Astrocyte (in vitro differentiated cells and primary cell): ENCODE measurements at regions not wholly inside any gene's neighbourhood (a gene's known extent, or its start where the extent isn't known, plus 50 kb on each side); places are given as distances from the start of the nearest gene placed in this dataset.
A peak's percentile ranks its signal among the peaks of the same experiment; 100 is the strongest.

Source experiments
- DNase-seq: peaks from one replicate; pipeline ENCODE4 v3.0.0-alpha.2; 2010; ENCODE audit warnings: low read depth
- FAIRE-seq: peaks from 2 replicates; lab custom pipeline; 2011; peaks lifted over from hg19 to GRCh38; lab: Jason Lieb, UNC
- H2AFZ ChIP-seq: 2 replicates; pipeline ENCODE4 v1.6.0; 2012; ENCODE audit warnings: low read depth, low read length, inconsistent platforms
- H3K27ac ChIP-seq: 2 replicates; pipeline ENCODE4 v1.5.1; 2011; ENCODE audit warnings: low read depth, low read length, inconsistent platforms
- H3K27me3 ChIP-seq: 2 replicates; pipeline ENCODE4 v1.6.0; 2011; ENCODE audit warnings: low read length, inconsistent platforms; ENCODE audit not compliant: insufficient read depth
- H3K36me3 ChIP-seq: 2 replicates; pipeline ENCODE4 v1.5.1; 2011; ENCODE audit warnings: low read length, inconsistent platforms; ENCODE audit not compliant: insufficient read depth
- H3K4me1 ChIP-seq: 2 replicates; pipeline ENCODE4 v1.5.1; 2011; ENCODE audit warnings: low read length, inconsistent platforms; ENCODE audit not compliant: insufficient read depth
- H3K4me2 ChIP-seq: 2 replicates; pipeline ENCODE4 v1.6.0; 2012; ENCODE audit warnings: low read length, inconsistent platforms
- H3K4me3 ChIP-seq: 2 replicates; pipeline ENCODE4 v1.5.1; 2011; ENCODE audit warnings: low read depth, mild to moderate bottlenecking, low read length, inconsistent platforms; ENCODE audit not compliant: insufficient read depth
- H3K79me2 ChIP-seq: 2 replicates; pipeline ENCODE4 v1.6.0; 2012; ENCODE audit warnings: mild to moderate bottlenecking, low read length, inconsistent platforms; ENCODE audit not compliant: insufficient read depth
- H3K9ac ChIP-seq: 2 replicates; pipeline ENCODE4 v1.6.0; 2012; ENCODE audit warnings: mild to moderate bottlenecking, low read length, inconsistent platforms
- H3K9me3 ChIP-seq: 2 replicates; pipeline ENCODE4 v1.5.1; 2012; ENCODE audit warnings: low read depth, mild to moderate bottlenecking, low read length, inconsistent platforms; ENCODE audit not compliant: insufficient read depth
- H4K20me1 ChIP-seq: 2 replicates; pipeline ENCODE4 v1.6.0; 2012; ENCODE audit warnings: low read length, inconsistent platforms; ENCODE audit not compliant: insufficient read depth
- H3K27ac Mint-ChIP-seq: one replicate; pipeline ENCODE4 v1.8.0; 2021; ENCODE audit warnings: mild to moderate bottlenecking, mixed read lengths; ENCODE audit not compliant: unreplicated experiment
- H3K27me3 Mint-ChIP-seq: one replicate; pipeline ENCODE4 v1.8.0; 2021; ENCODE audit warnings: low read depth, mixed read lengths; ENCODE audit not compliant: unreplicated experiment
- H3K36me3 Mint-ChIP-seq: one replicate; pipeline ENCODE4 v1.8.0; 2021; ENCODE audit warnings: low read depth, mixed read lengths; ENCODE audit not compliant: unreplicated experiment
- H3K4me1 Mint-ChIP-seq: one replicate; pipeline ENCODE4 v1.8.0; 2021; ENCODE audit warnings: low read depth, mixed read lengths; ENCODE audit not compliant: unreplicated experiment
- H3K4me3 Mint-ChIP-seq: one replicate; pipeline ENCODE4 v1.8.0; 2021; ENCODE audit warnings: mild to moderate bottlenecking, moderate library complexity, mixed read lengths; ENCODE audit not compliant: unreplicated experiment
- H3K9me3 Mint-ChIP-seq: one replicate; pipeline ENCODE4 v1.8.0; 2021; ENCODE audit warnings: mild to moderate bottlenecking, mixed read lengths; ENCODE audit not compliant: unreplicated experiment
- CTCF ChIP-seq: IDR thresholded peaks from 2 replicates; pipeline ENCODE4 v1.5.1; 2011; ENCODE audit warnings: low read depth, mild to moderate bottlenecking, inconsistent platforms, low read length, moderate library complexity; ENCODE audit not compliant: insufficient read depth
- EZH2 ChIP-seq: IDR thresholded peaks from 2 replicates; pipeline ENCODE4 v1.6.1; 2012; ENCODE audit warnings: mild to moderate bottlenecking, low read length, inconsistent platforms; ENCODE audit not compliant: insufficient read depth

DNA sequence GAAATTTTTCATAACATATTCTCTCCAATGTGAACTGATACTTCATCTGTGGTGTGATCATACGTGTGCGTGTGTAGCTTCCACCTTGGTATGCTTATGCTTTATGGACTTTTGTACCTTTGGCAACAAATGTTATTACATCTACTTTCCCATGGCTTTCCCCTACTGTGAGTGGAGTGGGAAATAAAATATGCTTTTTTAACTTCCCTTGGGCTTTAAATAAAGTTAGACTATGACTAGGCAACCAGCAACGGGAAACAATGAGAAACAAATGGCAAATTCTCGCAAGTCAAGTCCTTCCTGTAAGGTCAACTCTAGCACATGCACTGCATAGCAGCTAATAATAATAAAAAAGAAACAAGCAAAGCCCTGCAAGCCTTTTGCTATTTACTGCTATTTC lies 205.0 kb upstream of the PDE5A start:
- no peak for FAIRE-seq
- H3K4me1 Mint-ChIP-seq: peaks cover 3% of the 10 kb centered on the region
- H3K4me3 Mint-ChIP-seq: no peak overlapping the region

DNA sequence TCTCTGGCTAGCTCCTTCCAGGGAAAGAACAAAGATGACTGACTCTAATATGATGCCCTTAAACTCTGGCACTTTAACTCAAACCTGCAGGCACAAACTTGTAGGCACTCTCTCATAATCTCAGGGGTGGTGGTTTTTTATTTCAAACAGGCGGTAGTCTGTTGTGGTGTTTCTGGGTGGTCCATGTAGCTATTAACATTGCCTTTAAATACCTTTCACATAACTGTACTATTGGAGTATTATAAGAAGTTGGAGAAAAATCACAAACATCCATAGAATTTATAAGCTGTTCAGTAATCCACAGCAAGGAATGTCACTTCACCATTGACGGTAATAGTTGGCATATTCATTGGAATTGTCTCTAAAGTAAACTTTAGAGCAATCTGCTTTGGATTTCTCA lies 204.2 kb upstream of the PDE5A start:
- Histone ChIP-seq H3K79me2 (no peaks in the 10 kb centered on the region), H3K4me2 (no peak overlapping the region), H2AFZ (no peak overlapping the region), H3K4me1 (no peaks in the 10 kb centered on the region), H3K9me3 (no peaks in the 10 kb centered on the region), H4K20me1 (no peaks in the 10 kb centered on the region), H3K36me3 (no peaks in the 10 kb centered on the region), H3K27me3 (no peaks in the 10 kb centered on the region), H3K9ac (no peak overlapping the region), H3K27ac (no peak overlapping the region), H3K4me3 (no peak overlapping the region)
- Mint-ChIP-seq H3K9me3 (peaks cover 2% of the 10 kb centered on the region), H3K27me3 (no peaks in the 10 kb centered on the region), H3K4me1 (peaks cover 3% of the 10 kb centered on the region), H3K27ac (peak overlapping the region; percentile 6), H3K4me3 (no peak overlapping the region), H3K36me3 (no peaks in the 10 kb centered on the region)
- no peak for DNase-seq
- TF ChIP-seq EZH2: no peak
- TF ChIP-seq CTCF: no peak
- FAIRE-seq: no peak

More for the DNA sequence above, 205.0 kb upstream of the PDE5A start:
- no peaks in the 10 kb centered on the region for H3K9me3 ChIP-seq
- H3K36me3 Mint-ChIP-seq: no peaks in the 10 kb centered on the region
- H4K20me1 ChIP-seq: no peaks in the 10 kb centered on the region
- no peak for TF ChIP-seq CTCF
- TF ChIP-seq EZH2: no peak
- H3K27me3 ChIP-seq: no peaks in the 10 kb centered on the region
- no peak overlapping the region for H3K4me2 ChIP-seq
- DNase-seq: no peak
- no peak overlapping the region for H3K4me3 ChIP-seq
- H3K36me3 ChIP-seq: no peaks in the 10 kb centered on the region
- no peaks in the 10 kb centered on the region for H3K27me3 Mint-ChIP-seq
- H3K9ac ChIP-seq: no peak overlapping the region
- no peak overlapping the region for H3K27ac ChIP-seq
- H3K79me2 ChIP-seq: no peaks in the 10 kb centered on the region
- no peak overlapping the region for H3K27ac Mint-ChIP-seq
- H3K9me3 Mint-ChIP-seq: no peaks in the 10 kb centered on the region
- H3K4me1 ChIP-seq: no peaks in the 10 kb centered on the region
- H2AFZ ChIP-seq: no peak overlapping the region

DNA sequence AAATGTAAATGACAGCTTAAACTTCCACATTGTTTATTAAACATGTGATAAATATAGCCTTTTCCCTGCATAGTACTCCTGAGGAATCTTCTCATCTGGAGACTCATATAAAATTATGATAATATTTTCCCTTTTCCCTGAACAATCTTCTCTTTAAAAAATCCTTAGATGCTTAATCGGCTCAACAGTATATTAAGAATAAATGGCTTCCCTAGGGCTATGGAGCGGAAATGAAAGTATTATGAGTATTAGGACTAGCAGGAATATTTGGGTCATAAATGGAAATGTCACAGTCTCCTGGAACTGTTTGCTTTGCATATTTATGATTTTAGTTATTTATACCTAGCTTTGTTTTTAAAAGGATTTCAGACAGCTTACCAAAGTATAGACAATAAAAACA lies 200.7 kb upstream of the PDE5A start:
- H3K4me1 Mint-ChIP-seq: peaks cover 3% of the 10 kb centered on the region
- Histone ChIP-seq H3K4me2 (no peak overlapping the region), H3K27ac (no peak overlapping the region), H3K4me3 (no peak overlapping the region), H3K36me3 (no peaks in the 10 kb centered on the region), H3K4me1 (no peaks in the 10 kb centered on the region), H3K79me2 (no peaks in the 10 kb centered on the region), H3K9ac (no peak overlapping the region), H2AFZ (no peak overlapping the region), H3K9me3 (no peaks in the 10 kb centered on the region), H3K27me3 (no peaks in the 10 kb centered on the region), H4K20me1 (no peaks in the 10 kb centered on the region)
- H3K9me3 Mint-ChIP-seq: peaks cover 2% of the 10 kb centered on the region
- H3K27me3 Mint-ChIP-seq: no peaks in the 10 kb centered on the region
- no peak overlapping the region for H3K4me3 Mint-ChIP-seq
- DNase-seq: no peak
- FAIRE-seq: no peak
- H3K36me3 Mint-ChIP-seq: no peaks in the 10 kb centered on the region
- TF ChIP-seq CTCF: no peak
- no peak for TF ChIP-seq EZH2
- no peak overlapping the region for H3K27ac Mint-ChIP-seq
